Hepatocyte (in vitro differentiated cells): ENCODE measurements at regions not wholly inside any gene's neighbourhood (a gene's known extent, or its start where the extent isn't known, plus 50 kb on each side); places are given as distances from the start of the nearest gene placed in this dataset.

Experiments
- EZH2phosphoT487 ChIP-seq: fragments of 200-600 bp; sonication (generic); IDR thresholded peaks from one replicate; pipeline ENCODE4 v1.6.1; 2018; ENCODE audit warnings: antibody characterized with exemption, mild to moderate bottlenecking, low read depth, moderate library complexity; ENCODE audit not compliant: unreplicated experiment, severe bottlenecking
- TF ChIP-seq, protein P1 (sequence below): fragments of 200-600 bp; sonication (generic); IDR thresholded peaks from 2 replicates; pipeline ENCODE4 v1.5.1; 2016; ENCODE audit warnings: antibody characterized with exemption, mild to moderate bottlenecking; ENCODE audit not compliant: poor library complexity

DNA sequence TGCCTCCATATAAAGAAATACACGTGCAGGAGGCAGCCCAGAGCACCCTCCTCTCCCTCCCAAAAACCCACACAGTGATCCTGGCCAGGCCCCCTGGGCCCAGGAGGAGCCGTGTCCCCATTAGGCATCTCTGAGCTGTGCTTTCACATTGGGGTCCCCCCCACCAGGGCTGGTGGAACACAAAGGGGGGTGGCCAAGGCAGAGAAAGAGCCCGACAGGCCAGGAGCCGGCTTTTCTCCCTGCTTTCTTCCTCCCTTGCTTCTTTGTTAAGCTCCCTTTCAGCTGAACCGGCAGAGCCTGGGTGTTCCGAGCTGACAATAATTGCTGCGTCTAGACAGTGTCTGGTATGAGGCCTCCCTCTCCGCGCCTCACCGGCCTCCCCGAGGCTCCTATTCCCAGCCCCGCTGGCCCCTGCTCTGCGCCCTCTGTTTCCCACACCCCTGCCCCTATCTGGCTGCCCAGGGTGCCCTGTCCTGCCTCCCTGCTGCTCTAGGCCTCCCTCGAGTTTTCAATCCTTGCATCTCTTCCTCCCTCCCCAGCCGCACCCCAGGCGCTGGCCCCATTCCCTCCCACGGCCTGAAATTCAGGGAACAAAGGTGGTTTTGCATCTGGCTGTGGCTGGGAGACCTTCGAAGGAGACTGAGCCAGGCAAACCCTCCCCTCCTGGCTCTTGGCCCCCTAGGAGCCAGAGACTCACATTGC is 120.6 kb downstream of the C9orf50 start:
- TF ChIP-seq EZH2phosphoT487 = no peak
- TF ChIP-seq, protein P1, sequence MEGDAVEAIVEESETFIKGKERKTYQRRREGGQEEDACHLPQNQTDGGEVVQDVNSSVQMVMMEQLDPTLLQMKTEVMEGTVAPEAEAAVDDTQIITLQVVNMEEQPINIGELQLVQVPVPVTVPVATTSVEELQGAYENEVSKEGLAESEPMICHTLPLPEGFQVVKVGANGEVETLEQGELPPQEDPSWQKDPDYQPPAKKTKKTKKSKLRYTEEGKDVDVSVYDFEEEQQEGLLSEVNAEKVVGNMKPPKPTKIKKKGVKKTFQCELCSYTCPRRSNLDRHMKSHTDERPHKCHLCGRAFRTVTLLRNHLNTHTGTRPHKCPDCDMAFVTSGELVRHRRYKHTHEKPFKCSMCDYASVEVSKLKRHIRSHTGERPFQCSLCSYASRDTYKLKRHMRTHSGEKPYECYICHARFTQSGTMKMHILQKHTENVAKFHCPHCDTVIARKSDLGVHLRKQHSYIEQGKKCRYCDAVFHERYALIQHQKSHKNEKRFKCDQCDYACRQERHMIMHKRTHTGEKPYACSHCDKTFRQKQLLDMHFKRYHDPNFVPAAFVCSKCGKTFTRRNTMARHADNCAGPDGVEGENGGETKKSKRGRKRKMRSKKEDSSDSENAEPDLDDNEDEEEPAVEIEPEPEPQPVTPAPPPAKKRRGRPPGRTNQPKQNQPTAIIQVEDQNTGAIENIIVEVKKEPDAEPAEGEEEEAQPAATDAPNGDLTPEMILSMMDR = no peak
